ENCODE measurements at regions not wholly inside any gene's neighbourhood (a gene's known extent, or its start where the extent isn't known, plus 50 kb on each side); places are given as distances from the start of the nearest gene placed in this dataset.

DNA sequence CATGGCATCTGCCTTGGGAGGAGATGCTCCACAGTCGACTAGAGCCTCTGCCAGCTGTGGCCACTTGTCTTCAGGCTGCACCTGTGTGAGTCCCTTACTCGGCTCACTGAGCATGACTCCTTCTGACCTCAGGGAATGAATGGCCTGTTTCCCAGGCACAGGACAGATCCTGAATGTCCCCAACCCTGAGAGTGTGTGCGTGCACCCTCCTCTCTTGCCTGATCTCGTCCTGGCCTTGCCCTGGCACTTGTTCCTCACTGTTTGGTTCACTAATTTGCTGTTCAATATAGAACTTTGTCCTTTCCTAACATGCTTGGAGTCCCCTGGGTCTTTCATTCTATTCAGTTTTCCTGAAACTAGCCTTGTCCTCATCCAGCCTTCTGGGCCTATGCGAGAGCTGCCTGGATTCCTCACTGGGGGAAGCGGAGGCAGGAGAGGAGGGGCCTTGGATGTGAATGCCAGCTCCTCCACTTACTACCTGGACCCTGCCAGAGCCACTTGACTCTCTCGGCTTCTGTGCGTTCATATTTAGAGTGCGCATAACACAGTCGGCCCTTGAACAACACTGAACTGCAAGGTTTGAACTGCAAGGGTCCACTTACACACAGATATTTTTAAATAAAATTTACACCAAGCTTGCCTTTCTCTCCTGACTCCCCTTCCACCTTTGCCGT lies 184.8 kb downstream of the ACKR3 start:
- DNase-seq (ENCODE audit: extremely low spot score) = no peak
- ChIA-PET POLR2A (no interaction called here), CTCF (no interaction called here)
- TF ChIP-seq CTBP1 (IDR thresholded peaks at IDR 0.05; ENCODE audit: borderline replicate concordance) (no peak), ELF4 (IDR thresholded peaks at IDR 0.05) (no peak), LEF1 (IDR thresholded peaks at IDR 0.05; ENCODE audit: borderline replicate concordance) (no peak), ARNT (IDR thresholded peaks at IDR 0.05) (no peak), SP1 (IDR thresholded peaks at IDR 0.05) (no peak), FOXM1 (IDR thresholded peaks at IDR 0.05; ENCODE audit: borderline replicate concordance) (no peak), FOXK2 (IDR thresholded peaks at IDR 0.05) (no peak), L3MBTL2 (conservative IDR thresholded peaks at IDR 0.05) (no peak), BHLHE40 (IDR thresholded peaks at IDR 0.05; ENCODE audit: borderline replicate concordance) (no peak)
- TF ChIP-seq, protein P1, sequence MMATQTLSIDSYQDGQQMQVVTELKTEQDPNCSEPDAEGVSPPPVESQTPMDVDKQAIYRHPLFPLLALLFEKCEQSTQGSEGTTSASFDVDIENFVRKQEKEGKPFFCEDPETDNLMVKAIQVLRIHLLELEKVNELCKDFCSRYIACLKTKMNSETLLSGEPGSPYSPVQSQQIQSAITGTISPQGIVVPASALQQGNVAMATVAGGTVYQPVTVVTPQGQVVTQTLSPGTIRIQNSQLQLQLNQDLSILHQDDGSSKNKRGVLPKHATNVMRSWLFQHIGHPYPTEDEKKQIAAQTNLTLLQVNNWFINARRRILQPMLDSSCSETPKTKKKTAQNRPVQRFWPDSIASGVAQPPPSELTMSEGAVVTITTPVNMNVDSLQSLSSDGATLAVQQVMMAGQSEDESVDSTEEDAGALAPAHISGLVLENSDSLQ (IDR thresholded peaks at IDR 0.05) = no peak

DNA sequence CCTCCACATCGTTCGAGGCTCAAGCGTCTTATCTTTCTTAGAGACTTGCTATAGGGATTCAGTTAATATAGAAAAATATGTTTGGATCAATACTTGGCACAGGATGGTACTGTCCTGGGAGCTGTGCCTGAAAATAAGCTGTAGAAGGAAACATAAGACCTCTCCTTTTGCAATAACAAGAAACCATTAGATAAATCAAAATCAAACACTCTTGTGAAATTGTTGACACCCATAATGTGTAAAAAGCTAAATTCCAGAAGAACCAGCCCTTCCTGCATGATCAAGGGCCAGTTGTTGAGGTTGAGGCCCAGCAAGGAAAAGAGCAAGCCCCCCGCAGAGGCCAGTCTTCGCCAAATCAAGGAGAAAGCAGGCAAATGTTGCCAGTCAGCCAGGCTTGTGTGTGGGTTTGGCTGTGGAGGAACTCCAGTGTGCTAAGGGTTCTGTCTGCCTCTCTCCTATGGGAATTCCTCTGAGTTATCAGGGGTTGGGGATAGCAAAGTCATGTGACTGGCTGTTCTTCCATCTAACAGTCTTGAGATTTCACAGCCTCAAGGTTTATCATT lies 185.7 kb downstream of the ACKR3 start:
- POLR2A ChIA-PET = no interaction called here
- TF ChIP-seq ARNT (IDR thresholded peaks at IDR 0.05) (no peak), LEF1 (IDR thresholded peaks at IDR 0.05; ENCODE audit: borderline replicate concordance) (no peak), BHLHE40 (IDR thresholded peaks at IDR 0.05; ENCODE audit: borderline replicate concordance) (no peak), NFRKB (IDR thresholded peaks at IDR 0.05) (no peak)
- TF ChIP-seq, protein P1 (IDR thresholded peaks at IDR 0.05) = no peak
- CTCF ChIA-PET = no interaction called here

DNA sequence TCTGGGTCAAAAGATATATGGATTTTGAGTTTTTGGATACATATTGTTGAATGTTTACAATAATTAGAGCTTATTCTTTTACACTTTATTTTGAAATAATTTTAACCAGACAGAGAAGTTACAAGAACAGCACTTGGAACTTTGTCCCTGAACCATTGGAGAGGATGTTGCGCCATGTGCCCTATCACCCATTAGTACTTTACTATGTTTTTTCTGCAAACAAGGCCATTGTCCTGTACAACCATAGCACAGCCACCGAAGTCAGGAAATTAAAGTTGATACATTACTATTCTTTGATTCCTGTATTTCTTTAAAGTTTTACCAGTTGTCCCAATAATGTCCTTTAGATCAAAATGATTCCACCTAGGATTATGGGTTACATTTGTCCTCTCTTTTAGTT lies 188.8 kb downstream of the ACKR3 start:
- ChIA-PET CTCF (no interaction called here), POLR2A (no interaction called here)
- DNase-seq (ENCODE audit: extremely low spot score) = no peak
- TF ChIP-seq SUZ12 (IDR thresholded peaks at IDR 0.05) (no peak), FOXA1 (IDR thresholded peaks at IDR 0.05) (no peak), CTBP1 (IDR thresholded peaks at IDR 0.05; ENCODE audit: borderline replicate concordance) (no peak), SP1 (IDR thresholded peaks at IDR 0.05) (no peak), FOXK2 (IDR thresholded peaks at IDR 0.05) (no peak), TARDBP (IDR thresholded peaks at IDR 0.05) (no peak), L3MBTL2 (conservative IDR thresholded peaks at IDR 0.05) (no peak), ZNF384 (IDR thresholded peaks at IDR 0.05) (no peak), HDGF (IDR thresholded peaks at IDR 0.05; ENCODE audit: borderline replicate concordance) (no peak), FOXM1 (IDR thresholded peaks at IDR 0.05; ENCODE audit: borderline replicate concordance) (no peak), BHLHE40 (IDR thresholded peaks at IDR 0.05; ENCODE audit: borderline replicate concordance) (no peak), ARNT (IDR thresholded peaks at IDR 0.05) (no peak), LEF1 (IDR thresholded peaks at IDR 0.05; ENCODE audit: borderline replicate concordance) (no peak), NFRKB (IDR thresholded peaks at IDR 0.05) (no peak), ELF4 (IDR thresholded peaks at IDR 0.05) (no peak)
- TF ChIP-seq, protein P1 (IDR thresholded peaks at IDR 0.05) = no peak

More for the DNA sequence above, 185.7 kb downstream of the ACKR3 start:
- DNase-seq (ENCODE audit: extremely low spot score) = no peak

DNA sequence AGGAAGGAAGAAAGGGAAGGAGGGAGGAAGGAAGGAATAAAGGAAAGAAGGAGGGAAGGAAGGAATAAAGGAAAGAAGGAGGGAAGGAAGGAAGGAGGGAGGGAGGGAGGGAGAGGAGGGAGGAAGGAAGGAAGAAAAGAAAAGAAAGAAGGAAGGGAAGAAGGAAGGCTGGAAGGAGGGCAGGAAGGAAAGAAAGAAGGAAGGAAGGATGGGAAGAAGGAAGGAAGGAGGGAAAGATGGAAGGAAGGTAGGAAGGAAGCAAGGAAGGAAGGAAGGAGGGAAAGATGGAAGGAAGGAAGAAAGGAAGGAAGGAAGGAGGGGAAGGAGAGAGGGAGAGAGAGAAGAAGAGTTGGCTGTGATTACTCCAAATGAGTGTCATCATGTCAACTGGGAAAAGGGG lies 190.6 kb downstream of the ACKR3 start:
- no peak for TF ChIP-seq HDGF (IDR thresholded peaks at IDR 0.05; ENCODE audit: borderline replicate concordance)
- TF ChIP-seq, protein P1 (IDR thresholded peaks at IDR 0.05) = no peak
- no peak for TF ChIP-seq SP1 (IDR thresholded peaks at IDR 0.05)
- TF ChIP-seq FOXM1 (IDR thresholded peaks at IDR 0.05; ENCODE audit: borderline replicate concordance) = no peak
- no peak for TF ChIP-seq SUZ12 (IDR thresholded peaks at IDR 0.05)
- no peak for TF ChIP-seq L3MBTL2 (conservative IDR thresholded peaks at IDR 0.05)
- TF ChIP-seq FOXA1 (IDR thresholded peaks at IDR 0.05) = no peak
- TF ChIP-seq FOXK2 (IDR thresholded peaks at IDR 0.05) = no peak
- TF ChIP-seq TARDBP (IDR thresholded peaks at IDR 0.05) = no peak
- no peak for TF ChIP-seq BHLHE40 (IDR thresholded peaks at IDR 0.05; ENCODE audit: borderline replicate concordance)
- no peak for TF ChIP-seq NFRKB (IDR thresholded peaks at IDR 0.05)
- TF ChIP-seq LEF1 (IDR thresholded peaks at IDR 0.05; ENCODE audit: borderline replicate concordance) = no peak
- no peak for TF ChIP-seq CTBP1 (IDR thresholded peaks at IDR 0.05; ENCODE audit: borderline replicate concordance)
- TF ChIP-seq ARNT (IDR thresholded peaks at IDR 0.05) = no peak
- TF ChIP-seq ELF4 (IDR thresholded peaks at IDR 0.05) = no peak
- no peak for TF ChIP-seq ZNF384 (IDR thresholded peaks at IDR 0.05)
- POLR2A ChIA-PET = no interaction called here
- CTCF ChIA-PET = no interaction called here
- no peak for DNase-seq (ENCODE audit: extremely low spot score)

DNA sequence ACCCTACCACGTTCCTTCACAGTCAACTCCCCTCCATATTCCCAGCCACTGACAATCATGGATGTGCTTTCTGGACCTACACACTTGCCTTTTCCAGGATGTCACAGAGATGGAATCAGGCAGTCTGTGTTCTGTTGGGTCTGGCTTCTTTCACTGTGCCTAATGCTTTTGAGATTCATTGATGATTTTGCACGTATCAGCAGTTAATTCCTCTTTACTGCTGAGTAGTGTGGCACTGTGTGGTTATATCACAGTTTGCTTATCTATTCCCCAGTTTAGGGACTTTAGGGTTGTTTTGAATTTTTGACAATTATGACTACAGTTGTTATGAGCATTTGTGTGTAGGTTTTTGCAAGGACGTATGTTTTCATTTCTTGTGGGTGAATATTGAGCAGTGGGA lies 191.7 kb downstream of the ACKR3 start:
- ChIA-PET POLR2A (no interaction called here), CTCF (no interaction called here)
- no peak for DNase-seq (ENCODE audit: extremely low spot score)
- no peak for TF ChIP-seq TARDBP (IDR thresholded peaks at IDR 0.05)
- no peak for TF ChIP-seq ELF4 (IDR thresholded peaks at IDR 0.05)
- TF ChIP-seq LEF1 (IDR thresholded peaks at IDR 0.05; ENCODE audit: borderline replicate concordance) = no peak
- TF ChIP-seq FOXK2 (IDR thresholded peaks at IDR 0.05) = no peak
- no peak for TF ChIP-seq SP1 (IDR thresholded peaks at IDR 0.05)
- TF ChIP-seq, protein P1 (IDR thresholded peaks at IDR 0.05) = no peak
- no peak for TF ChIP-seq SUZ12 (IDR thresholded peaks at IDR 0.05)
- no peak for TF ChIP-seq ZNF384 (IDR thresholded peaks at IDR 0.05)
- no peak for TF ChIP-seq CTBP1 (IDR thresholded peaks at IDR 0.05; ENCODE audit: borderline replicate concordance)
- TF ChIP-seq FOXA1 (IDR thresholded peaks at IDR 0.05) = no peak
- TF ChIP-seq ARNT (IDR thresholded peaks at IDR 0.05) = no peak
- TF ChIP-seq NFRKB (IDR thresholded peaks at IDR 0.05) = no peak
- no peak for TF ChIP-seq L3MBTL2 (conservative IDR thresholded peaks at IDR 0.05)
- TF ChIP-seq FOXM1 (IDR thresholded peaks at IDR 0.05; ENCODE audit: borderline replicate concordance) = no peak
- no peak for TF ChIP-seq HDGF (IDR thresholded peaks at IDR 0.05; ENCODE audit: borderline replicate concordance)
- no peak for TF ChIP-seq BHLHE40 (IDR thresholded peaks at IDR 0.05; ENCODE audit: borderline replicate concordance)

Measured in HEK293T (cell line).